ENCODE measurements at regions not wholly inside any gene's neighbourhood (a gene's known extent, or its start where the extent isn't known, plus 50 kb on each side); places are given as distances from the start of the nearest gene placed in this dataset.

DNA sequence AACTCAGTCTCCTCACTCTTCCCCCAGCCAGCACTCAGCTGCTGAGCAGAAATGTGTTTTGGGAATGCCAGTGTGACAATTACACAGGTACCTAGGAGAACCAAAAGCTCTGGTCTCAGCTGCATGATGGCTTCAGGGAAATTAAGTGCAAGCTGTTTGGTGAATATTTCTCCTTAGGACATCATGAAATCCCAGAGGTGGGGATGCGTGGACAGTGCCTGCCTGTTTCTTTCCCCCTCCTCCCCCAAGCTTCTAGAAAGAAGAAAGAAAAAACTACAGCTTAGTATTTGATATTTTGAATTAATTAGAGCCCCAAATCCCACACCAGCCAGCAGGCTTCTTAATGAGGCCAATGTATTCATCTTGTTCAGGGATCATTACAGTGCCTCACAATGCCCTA lies 243.0 kb downstream of the IDS start:
- no peaks in the 10 kb centered on the region for H3K79me2 ChIP-seq (ENCODE audit: low read length)
- DNase-seq: no peak

DNA sequence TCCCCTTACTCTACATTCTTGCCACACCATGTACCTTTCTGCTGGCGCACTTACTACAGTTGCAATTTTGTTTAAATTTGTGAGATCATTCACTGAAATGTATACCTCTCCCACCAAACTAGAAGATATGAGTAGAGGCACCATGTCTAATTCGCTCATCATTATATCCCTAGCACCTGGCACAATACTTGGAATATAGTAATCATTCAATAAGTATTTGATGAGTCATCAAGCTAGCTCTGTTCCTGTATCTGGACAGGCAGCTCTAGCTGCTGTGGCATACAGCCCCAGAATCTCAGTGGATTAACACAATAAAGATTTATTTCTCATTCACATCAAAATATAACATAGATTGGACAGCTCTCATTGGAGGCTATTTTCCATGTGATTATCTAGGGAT lies 245.9 kb downstream of the IDS start:
- H3K4me1 ChIP-seq (ENCODE audit: low read length): no peaks in the 10 kb centered on the region
- H3K27ac ChIP-seq (ENCODE audit: low read length): no peak overlapping the region
- TF ChIP-seq EZH2 (optimal IDR thresholded peaks at IDR 0.05; ENCODE audit: low read depth, low read length) (no peak), EZH2phosphoT487 (IDR thresholded peaks at IDR 0.05; ENCODE audit: low read length) (no peak)
- TF ChIP-seq, protein P1, sequence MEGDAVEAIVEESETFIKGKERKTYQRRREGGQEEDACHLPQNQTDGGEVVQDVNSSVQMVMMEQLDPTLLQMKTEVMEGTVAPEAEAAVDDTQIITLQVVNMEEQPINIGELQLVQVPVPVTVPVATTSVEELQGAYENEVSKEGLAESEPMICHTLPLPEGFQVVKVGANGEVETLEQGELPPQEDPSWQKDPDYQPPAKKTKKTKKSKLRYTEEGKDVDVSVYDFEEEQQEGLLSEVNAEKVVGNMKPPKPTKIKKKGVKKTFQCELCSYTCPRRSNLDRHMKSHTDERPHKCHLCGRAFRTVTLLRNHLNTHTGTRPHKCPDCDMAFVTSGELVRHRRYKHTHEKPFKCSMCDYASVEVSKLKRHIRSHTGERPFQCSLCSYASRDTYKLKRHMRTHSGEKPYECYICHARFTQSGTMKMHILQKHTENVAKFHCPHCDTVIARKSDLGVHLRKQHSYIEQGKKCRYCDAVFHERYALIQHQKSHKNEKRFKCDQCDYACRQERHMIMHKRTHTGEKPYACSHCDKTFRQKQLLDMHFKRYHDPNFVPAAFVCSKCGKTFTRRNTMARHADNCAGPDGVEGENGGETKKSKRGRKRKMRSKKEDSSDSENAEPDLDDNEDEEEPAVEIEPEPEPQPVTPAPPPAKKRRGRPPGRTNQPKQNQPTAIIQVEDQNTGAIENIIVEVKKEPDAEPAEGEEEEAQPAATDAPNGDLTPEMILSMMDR (IDR thresholded peaks at IDR 0.05; ENCODE audit: low read length): no peak
- no peaks in the 10 kb centered on the region for H3F3A ChIP-seq (ENCODE audit: insufficient read depth, low read length)
- no peaks in the 10 kb centered on the region for H3K36me3 ChIP-seq (replicated peaks; ENCODE audit: insufficient read depth, low read length)
- DNase-seq: no peak
- no peaks in the 10 kb centered on the region for H3K9me3 ChIP-seq (replicated peaks; ENCODE audit: insufficient read depth, low read length)
- no peaks in the 10 kb centered on the region for H4K20me1 ChIP-seq (ENCODE audit: insufficient read depth, low read length)
- H3K27me3 ChIP-seq (replicated peaks; ENCODE audit: insufficient read depth, low read length): no peaks in the 10 kb centered on the region
- no peak overlapping the region for H3K4me3 ChIP-seq (ENCODE audit: low read length)
- no peak overlapping the region for H2AFZ ChIP-seq (ENCODE audit: low read length)
- no peaks in the 10 kb centered on the region for H3K9me2 ChIP-seq (replicated peaks; ENCODE audit: insufficient read depth, low read length)
- no peak overlapping the region for H3K4me2 ChIP-seq (ENCODE audit: low read depth, low read length)
- no peaks in the 10 kb centered on the region for H3K79me2 ChIP-seq (ENCODE audit: low read length)
- no peak overlapping the region for H3K9ac ChIP-seq (ENCODE audit: low read length)

More for the DNA sequence above, 243.0 kb downstream of the IDS start:
- no peak overlapping the region for H2AFZ ChIP-seq (ENCODE audit: low read length)
- H4K20me1 ChIP-seq (ENCODE audit: insufficient read depth, low read length): no peaks in the 10 kb centered on the region
- no peak overlapping the region for H3K27ac ChIP-seq (ENCODE audit: low read length)
- H3K9me2 ChIP-seq (replicated peaks; ENCODE audit: insufficient read depth, low read length): no peaks in the 10 kb centered on the region
- no peak overlapping the region for H3K4me3 ChIP-seq (ENCODE audit: low read length)
- no peaks in the 10 kb centered on the region for H3K36me3 ChIP-seq (replicated peaks; ENCODE audit: insufficient read depth, low read length)
- no peaks in the 10 kb centered on the region for H3F3A ChIP-seq (ENCODE audit: insufficient read depth, low read length)
- TF ChIP-seq EZH2 (optimal IDR thresholded peaks at IDR 0.05; ENCODE audit: low read depth, low read length) (no peak), EZH2phosphoT487 (IDR thresholded peaks at IDR 0.05; ENCODE audit: low read length) (no peak)
- TF ChIP-seq, protein P1 (IDR thresholded peaks at IDR 0.05; ENCODE audit: low read length): no peak
- H3K4me2 ChIP-seq (ENCODE audit: low read depth, low read length): no peak overlapping the region
- H3K4me1 ChIP-seq (ENCODE audit: low read length): no peaks in the 10 kb centered on the region
- no peaks in the 10 kb centered on the region for H3K9me3 ChIP-seq (replicated peaks; ENCODE audit: insufficient read depth, low read length)
- no peaks in the 10 kb centered on the region for H3K27me3 ChIP-seq (replicated peaks; ENCODE audit: insufficient read depth, low read length)
- H3K9ac ChIP-seq (ENCODE audit: low read length): no peak overlapping the region

DNA sequence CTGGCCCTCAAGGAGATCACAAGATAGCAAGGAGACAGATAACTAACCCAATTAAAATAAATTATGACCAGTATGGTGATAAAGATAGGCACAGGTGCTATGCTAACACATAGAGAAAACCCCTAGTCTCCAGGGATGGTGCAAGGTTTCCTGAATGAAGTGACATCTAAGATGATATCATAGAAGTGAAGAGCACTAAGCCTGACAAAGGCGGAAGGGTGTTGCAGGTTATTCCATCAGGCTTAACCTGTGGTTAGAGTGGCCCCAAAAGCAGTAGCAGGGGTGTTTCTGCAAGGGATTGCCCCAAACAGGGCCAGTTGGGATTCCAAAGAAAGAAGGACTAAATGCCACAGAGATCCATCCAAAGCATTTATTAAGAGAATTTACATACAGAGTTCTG lies 249.2 kb downstream of the IDS start:
- Histone ChIP-seq H3K9ac (ENCODE audit: low read length) (no peak overlapping the region), H3K9me3 (replicated peaks; ENCODE audit: insufficient read depth, low read length) (no peaks in the 10 kb centered on the region), H3K27me3 (replicated peaks; ENCODE audit: insufficient read depth, low read length) (no peaks in the 10 kb centered on the region), H3K36me3 (replicated peaks; ENCODE audit: insufficient read depth, low read length) (no peaks in the 10 kb centered on the region), H2AFZ (ENCODE audit: low read length) (no peak overlapping the region), H3K27ac (ENCODE audit: low read length) (no peak overlapping the region), H3F3A (ENCODE audit: insufficient read depth, low read length) (no peaks in the 10 kb centered on the region), H3K4me1 (ENCODE audit: low read length) (no peaks in the 10 kb centered on the region), H3K9me2 (replicated peaks; ENCODE audit: insufficient read depth, low read length) (no peaks in the 10 kb centered on the region), H3K4me3 (ENCODE audit: low read length) (no peak overlapping the region), H4K20me1 (ENCODE audit: insufficient read depth, low read length) (no peaks in the 10 kb centered on the region), H3K4me2 (ENCODE audit: low read depth, low read length) (no peak overlapping the region), H3K79me2 (ENCODE audit: low read length) (no peaks in the 10 kb centered on the region)
- no peak for TF ChIP-seq EZH2 (optimal IDR thresholded peaks at IDR 0.05; ENCODE audit: low read depth, low read length)
- TF ChIP-seq EZH2phosphoT487 (IDR thresholded peaks at IDR 0.05; ENCODE audit: low read length): no peak
- TF ChIP-seq, protein P1 (IDR thresholded peaks at IDR 0.05; ENCODE audit: low read length): no peak
- DNase-seq: no peak

Measured in MM.1S (cell line).